Adrenal gland (tissue), 5 donors: ENCODE measurements at regions not wholly inside any gene's neighbourhood (a gene's known extent, or its start where the extent isn't known, plus 50 kb on each side); places are given as distances from the start of the nearest gene placed in this dataset.

Experiments
- POLR2A ChIP-seq, 2 donors: fragments of 450-650 bp; IDR thresholded peaks; one replicate each; pipeline ENCODE4 v1.6.1; 2017; ENCODE audit warnings: antibody characterized with exemption in 2 of 2, mild to moderate bottlenecking in 2 of 2, moderate library complexity in 1 of 2
- TF ChIP-seq, protein P1 (sequence below), 6 experiments: fragments of 450-650 bp in 4 of 6; fragments of 200-600 bp in 2 of 6; sonication (generic) in 1 of 6; IDR thresholded peaks; 1 replicate in 5 of 6; 2 replicates in 1 of 6; pipeline versions ENCODE4 v1.5.1 to v1.8.0; 2016 to 2021; ENCODE audit warnings: antibody characterized with exemption in 6 of 6, mild to moderate bottlenecking in 2 of 6, moderate library complexity in 1 of 6
- donor health status: DM: no; HTN: no; CAD: no.

DNA sequence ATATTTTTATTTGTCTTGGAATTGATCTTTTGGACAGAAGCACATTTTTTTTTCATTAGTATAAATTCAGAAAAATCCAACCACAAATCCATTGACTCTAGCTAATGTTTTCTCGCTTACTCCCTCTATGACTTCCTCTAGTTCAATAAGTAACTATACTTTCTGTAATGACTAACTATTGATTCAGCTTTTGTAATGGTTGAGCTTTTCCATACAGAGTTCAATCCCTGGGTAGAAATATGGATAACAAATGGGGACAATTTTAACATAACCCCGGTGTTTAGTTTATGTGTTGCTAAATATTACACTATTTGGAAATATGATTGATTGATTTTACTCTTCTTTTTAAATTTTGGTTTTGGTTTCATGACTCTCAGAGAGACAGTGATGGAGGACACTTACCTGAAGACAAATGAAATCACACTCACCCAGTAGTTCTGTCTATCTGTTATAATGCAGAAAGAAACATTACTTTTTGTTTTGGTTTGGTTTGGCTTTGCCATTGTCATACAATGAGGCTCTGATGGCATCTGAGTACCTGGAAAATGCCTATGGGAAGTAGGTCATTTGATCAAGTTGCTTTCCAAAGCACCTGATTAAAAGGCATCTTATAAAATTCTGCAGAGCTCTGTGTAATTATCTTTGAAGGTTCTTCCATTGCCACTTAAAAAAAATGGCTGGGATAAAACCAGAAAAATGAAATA lies 309.7 kb upstream of the MPDZ start:
- TF ChIP-seq, protein P1, sequence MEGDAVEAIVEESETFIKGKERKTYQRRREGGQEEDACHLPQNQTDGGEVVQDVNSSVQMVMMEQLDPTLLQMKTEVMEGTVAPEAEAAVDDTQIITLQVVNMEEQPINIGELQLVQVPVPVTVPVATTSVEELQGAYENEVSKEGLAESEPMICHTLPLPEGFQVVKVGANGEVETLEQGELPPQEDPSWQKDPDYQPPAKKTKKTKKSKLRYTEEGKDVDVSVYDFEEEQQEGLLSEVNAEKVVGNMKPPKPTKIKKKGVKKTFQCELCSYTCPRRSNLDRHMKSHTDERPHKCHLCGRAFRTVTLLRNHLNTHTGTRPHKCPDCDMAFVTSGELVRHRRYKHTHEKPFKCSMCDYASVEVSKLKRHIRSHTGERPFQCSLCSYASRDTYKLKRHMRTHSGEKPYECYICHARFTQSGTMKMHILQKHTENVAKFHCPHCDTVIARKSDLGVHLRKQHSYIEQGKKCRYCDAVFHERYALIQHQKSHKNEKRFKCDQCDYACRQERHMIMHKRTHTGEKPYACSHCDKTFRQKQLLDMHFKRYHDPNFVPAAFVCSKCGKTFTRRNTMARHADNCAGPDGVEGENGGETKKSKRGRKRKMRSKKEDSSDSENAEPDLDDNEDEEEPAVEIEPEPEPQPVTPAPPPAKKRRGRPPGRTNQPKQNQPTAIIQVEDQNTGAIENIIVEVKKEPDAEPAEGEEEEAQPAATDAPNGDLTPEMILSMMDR (IDR thresholded peaks at IDR 0.05): no peak
- no peak for TF ChIP-seq POLR2A (IDR thresholded peaks at IDR 0.05)
